IMR-90 (cell line): ENCODE measurements at regions not wholly inside any gene's neighbourhood (a gene's known extent, or its start where the extent isn't known, plus 50 kb on each side); places are given as distances from the start of the nearest gene placed in this dataset.

ENCODE experiments used
- ATAC-seq: fragments of 200-7000 bp; cut with Tn5 transposase; 2 replicates; pipeline ENCODE4 v1.9.1; 2020; ENCODE audit warnings: low read depth, mild to moderate bottlenecking, moderate library complexity
- BruUV-seq: library from RNA; stranded (reverse); fragments of 400-500 nt; replicated peaks from 2 replicates; lab custom pipeline; 2021; lab: Mats Ljungman, UMichigan
- CTCF ChIA-PET: fragments of 300-600 bp; formaldehyde crosslinking; extraction: SDS; loops from one replicate; lab custom pipeline; 2021; ENCODE audit warnings: antibody characterized with exemption; lab: Yijun Ruan, JAX
- POLR2A ChIA-PET: fragments of 300-600 bp; sonication (Branson Sonifier 250); formaldehyde crosslinking; loops from one replicate; lab custom pipeline; 2022; ENCODE audit warnings: antibody characterized with exemption; ENCODE audit not compliant: unreplicated experiment; lab: Charles Lee
- DNase-seq: peaks from one replicate; pipeline ENCODE4 v3.0.0; 2013
- H2AFZ ChIP-seq: replicated peaks from 2 replicates; pipeline ENCODE3; 2013; ENCODE audit warnings: low read length, mild to moderate bottlenecking; ENCODE audit not compliant: poor library complexity
- H2AK5ac ChIP-seq: 2 replicates; pipeline ENCODE4 v1.6.1; 2013; ENCODE audit warnings: low read depth, low read length, inconsistent platforms
- H2AK9ac ChIP-seq: replicated peaks from 2 replicates; pipeline ENCODE3; 2013; ENCODE audit warnings: mild to moderate bottlenecking, low read depth, low read length, moderate library complexity; ENCODE audit not compliant: poor library complexity
- H2BK120ac ChIP-seq: 2 replicates; pipeline ENCODE4 v1.6.1; 2013; ENCODE audit warnings: low read depth, low read length, inconsistent platforms
- H2BK15ac ChIP-seq: 3 replicates; pipeline ENCODE4 v1.6.1; 2013; ENCODE audit warnings: low read depth, low read length, inconsistent platforms
- H2BK20ac ChIP-seq: 2 replicates; pipeline ENCODE4 v1.6.1; 2013; ENCODE audit warnings: low read depth, mild to moderate bottlenecking, inconsistent platforms, low read length, moderate library complexity
- H2BK5ac ChIP-seq: 2 replicates; pipeline ENCODE4 v1.6.1; 2013; ENCODE audit warnings: mild to moderate bottlenecking, low read depth, low read length, inconsistent platforms; ENCODE audit not compliant: poor library complexity, severe bottlenecking
- H3K14ac ChIP-seq: replicated peaks from 2 replicates; pipeline ENCODE4 v1.6.1; 2013; ENCODE audit warnings: low read depth, low read length, inconsistent platforms
- H3K18ac ChIP-seq: 2 replicates; pipeline ENCODE4 v1.6.1; 2013; ENCODE audit warnings: low read depth, low read length, control low read depth
- H3K23ac ChIP-seq: 2 replicates; pipeline ENCODE4 v1.6.1; 2013; ENCODE audit warnings: low read depth, low read length, inconsistent platforms
- H3K27ac ChIP-seq: 2 replicates; pipeline ENCODE4 v1.5.1; 2013; ENCODE audit warnings: mild to moderate bottlenecking, control low read depth, low read length; ENCODE audit not compliant: insufficient read depth
- H3K27me3 ChIP-seq: 2 replicates; pipeline ENCODE4 v1.6.1; 2013; ENCODE audit warnings: low read length; ENCODE audit not compliant: control insufficient read depth, insufficient read depth
- H3K36me3 ChIP-seq: 2 replicates; pipeline ENCODE4 v1.6.1; 2013; ENCODE audit warnings: low read length, mixed read lengths; ENCODE audit not compliant: control insufficient read depth, insufficient read depth
- H3K4ac ChIP-seq: 2 replicates; pipeline ENCODE4 v1.6.1; 2013; ENCODE audit warnings: low read depth, low read length, inconsistent platforms
- H3K4me1 ChIP-seq: 2 replicates; pipeline ENCODE4 v1.6.1; 2013; ENCODE audit warnings: low read length, mixed read lengths; ENCODE audit not compliant: control insufficient read depth, insufficient read depth
- H3K4me2 ChIP-seq: 2 replicates; pipeline ENCODE4 v1.6.1; 2013; ENCODE audit warnings: low read depth, mild to moderate bottlenecking, control low read depth, low read length, moderate library complexity
- H3K4me3 ChIP-seq: 2 replicates; pipeline ENCODE4 v1.5.1; 2013; ENCODE audit warnings: low read depth, mild to moderate bottlenecking, control low read depth, low read length, moderate library complexity; ENCODE audit not compliant: insufficient read depth
- H3K56ac ChIP-seq: 2 replicates; pipeline ENCODE4 v1.6.1; 2013; ENCODE audit warnings: low read length, inconsistent platforms; ENCODE audit not compliant: insufficient read depth; ENCODE audit errors: extremely low read depth
- H3K79me1 ChIP-seq, 2 experiments: 2 replicates each; pipeline ENCODE4 v1.6.1; 2013; ENCODE audit warnings: low read length in 2 of 2, inconsistent platforms in 1 of 2, low read depth in 1 of 2
- H3K9ac ChIP-seq: 2 replicates; pipeline ENCODE4 v1.6.1; 2013; ENCODE audit warnings: low read depth, low read length, control low read depth
- H3K9me1 ChIP-seq: 2 replicates; pipeline ENCODE4 v1.6.1; 2013; ENCODE audit warnings: low read length, inconsistent platforms; ENCODE audit not compliant: insufficient read depth
- H3K9me3 ChIP-seq: 2 replicates; pipeline ENCODE4 v1.6.1; 2013; ENCODE audit warnings: low read length; ENCODE audit not compliant: control insufficient read depth, insufficient read depth
- H4K20me1 ChIP-seq: 2 replicates; pipeline ENCODE4 v1.6.1; 2013; ENCODE audit warnings: low read length, inconsistent platforms; ENCODE audit not compliant: insufficient read depth
- H4K5ac ChIP-seq: 2 replicates; pipeline ENCODE4 v1.6.1; 2013; ENCODE audit warnings: mild to moderate bottlenecking, low read depth, low read length, control low read depth
- H4K8ac ChIP-seq, 2 experiments: 2 replicates each; pipeline ENCODE4 v1.6.1; 2013; ENCODE audit warnings: low read depth in 2 of 2, low read length in 2 of 2, control low read depth in 1 of 2, inconsistent platforms in 1 of 2
- H4K91ac ChIP-seq: 2 replicates; pipeline ENCODE4 v1.6.1; 2013; ENCODE audit warnings: low read depth, low read length, inconsistent platforms; ENCODE audit not compliant: insufficient read depth
- BHLHE40 ChIP-seq: fragments of 150-350 bp; IDR thresholded peaks from 2 replicates; pipeline ENCODE4 v1.6.1; 2016; ENCODE audit warnings: mild to moderate bottlenecking, low read depth, low read length
- CEBPB ChIP-seq: IDR thresholded peaks from 2 replicates; pipeline ENCODE4 v1.6.1; 2012; ENCODE audit warnings: low read depth, low read length, improper control_type of control experiment
- CHD1 ChIP-seq: IDR thresholded peaks from 2 replicates; pipeline ENCODE4 v1.6.1; 2012; ENCODE audit warnings: low read depth, low read length, improper control_type of control experiment
- FOS ChIP-seq: fragments of 150-350 bp; IDR thresholded peaks from 2 replicates; pipeline ENCODE4 v1.6.1; 2016; ENCODE audit warnings: low read depth, low read length
- MAFK ChIP-seq: IDR thresholded peaks from 2 replicates; pipeline ENCODE4 v1.6.1; 2012; ENCODE audit warnings: low read depth, low read length, improper control_type of control experiment
- MAZ ChIP-seq: IDR thresholded peaks from 2 replicates; pipeline ENCODE4 v1.6.1; 2012; ENCODE audit warnings: low read depth, mild to moderate bottlenecking, low read length, improper control_type of control experiment, moderate library complexity, borderline replicate concordance
- MXI1 ChIP-seq: IDR thresholded peaks from 2 replicates; pipeline ENCODE4 v1.6.1; 2012; ENCODE audit warnings: low read depth, mild to moderate bottlenecking, low read length, moderate library complexity, borderline replicate concordance
- NFE2L2 ChIP-seq: fragments of 150-350 bp; IDR thresholded peaks from 2 replicates; pipeline ENCODE4 v1.6.1; 2016; ENCODE audit warnings: low read depth, mild to moderate bottlenecking, low read length
- POLR2A ChIP-seq: IDR thresholded peaks from 2 replicates; pipeline ENCODE4 v1.6.1; 2012; ENCODE audit warnings: mild to moderate bottlenecking, low read depth, low read length
- RAD21 ChIP-seq: IDR thresholded peaks from 2 replicates; pipeline ENCODE4 v1.6.1; 2012; ENCODE audit warnings: low read length, improper control_type of control experiment
- RCOR1 ChIP-seq: IDR thresholded peaks from 2 replicates; pipeline ENCODE4 v1.6.1; 2012; ENCODE audit warnings: mild to moderate bottlenecking, low read length, improper control_type of control experiment; ENCODE audit not compliant: insufficient replicate concordance
- RFX5 ChIP-seq: IDR thresholded peaks from 2 replicates; pipeline ENCODE4 v1.8.0; 2012; ENCODE audit warnings: low read depth, mild to moderate bottlenecking, low read length, moderate library complexity
- SMC3 ChIP-seq: fragments of 150-350 bp; IDR thresholded peaks from 2 replicates; pipeline ENCODE4 v1.6.1; 2016; ENCODE audit warnings: low read depth, mild to moderate bottlenecking, antibody characterized with exemption, low read length, moderate library complexity
- USF2 ChIP-seq: fragments of 150-350 bp; IDR thresholded peaks from 2 replicates; pipeline ENCODE4 v1.6.1; 2017; ENCODE audit warnings: mild to moderate bottlenecking, antibody characterized with exemption, low read length, low read depth
- WGBS, 2 experiments: methylation state at CpG; one replicate each; pipeline versions ENCODE4 v1.1.5 to v1.1.7; 2013; ENCODE audit warnings: missing lambda C conversion rate in 2 of 2; ENCODE audit not compliant: insufficient read length in 1 of 2; ENCODE audit errors: extremely low coverage in 2 of 2; 5-methylcytosine and 5-hydroxymethylcytosine counted together
- dilution Hi-C: fragments of 300-500 bp; cut with HindIII; formaldehyde crosslinking; loops from one replicate; pipeline ENCODE4 v1.14.3; 2018; ENCODE audit warnings: low sequenced_read_pairs; ENCODE audit not compliant: unreplicated experiment
- in situ Hi-C: fragments of 300-500 bp; cut with MboI; formaldehyde crosslinking; loops from 3 replicates; pipeline ENCODE4 v1.14.3; 2019; ENCODE audit warnings: low sequenced_read_pairs, inconsistent platforms, mixed read lengths
- intact Hi-C: fragments of 100-400 bp; cut with micrococcal nuclease; formaldehyde crosslinking; loops from 2 replicates; pipeline ENCODE4 v1.10.0; 2022
- TF ChIP-seq, protein P1 (sequence below): conservative IDR thresholded peaks from 2 replicates; pipeline ENCODE4 v1.5.1; 2012; ENCODE audit warnings: mild to moderate bottlenecking, low read depth, low read length, improper control_type of control experiment
- TF ChIP-seq, protein P2 (sequence below): fragments of 150-350 bp; IDR thresholded peaks from 2 replicates; pipeline ENCODE4 v1.6.1; 2016; ENCODE audit warnings: low read depth, mild to moderate bottlenecking, low read length, moderate library complexity, borderline replicate concordance

DNA sequence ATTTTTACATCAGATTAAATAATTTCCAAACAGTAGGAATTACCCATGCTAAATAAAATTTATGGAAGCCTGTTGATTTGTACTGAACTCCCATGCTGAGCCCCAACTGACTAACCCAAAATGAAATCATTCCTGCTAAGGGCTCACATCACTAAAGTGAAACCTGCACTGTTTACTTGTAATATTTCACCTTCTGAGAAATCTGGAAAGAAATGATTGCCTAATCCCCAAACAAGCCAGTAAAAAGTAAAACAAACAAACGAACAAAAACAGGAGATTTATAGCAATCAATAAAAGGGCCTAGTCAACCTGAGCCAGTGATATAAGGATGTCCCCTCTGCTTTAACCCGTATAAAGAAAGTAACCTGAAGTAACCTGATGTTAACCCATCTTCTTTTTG, 1599.8 kb downstream of the OLFM4 start:
- H3K36me3 ChIP-seq: no peaks in the 10 kb centered on the region
- no TSS peak for BruUV-seq
- ChIA-PET POLR2A (no interaction called here), CTCF (no interaction called here)
- H2AK5ac ChIP-seq: no peak overlapping the region
- no peak overlapping the region for H3K9ac ChIP-seq
- H2BK5ac ChIP-seq: no peak overlapping the region
- no peaks in the 10 kb centered on the region for H3K27me3 ChIP-seq
- H2BK15ac ChIP-seq: no peak overlapping the region
- no peak overlapping the region for H2BK20ac ChIP-seq
- H2AK9ac ChIP-seq: no peak overlapping the region
- H3K56ac ChIP-seq: no peak overlapping the region
- DNase-seq: no peak
- no peaks in the 10 kb centered on the region for H3K4me1 ChIP-seq
- H3K18ac ChIP-seq: no peak overlapping the region
- H4K8ac ChIP-seq: no peak overlapping the region
- no peak overlapping the region for H3K4me2 ChIP-seq
- no peak overlapping the region for H3K4ac ChIP-seq
- in situ Hi-C loops (no loop called here), dilution Hi-C loops (no loop called here), intact Hi-C loops (no loop called here)
- no peak overlapping the region for H3K4me3 ChIP-seq
- H4K20me1 ChIP-seq: no peaks in the 10 kb centered on the region
- no peak for ATAC-seq
- H3K9me3 ChIP-seq: peaks cover 2% of the 10 kb centered on the region; the same call in 1 of the 2 replicates
- no peak overlapping the region for H4K91ac ChIP-seq
- H3K9me1 ChIP-seq: no peaks in the 10 kb centered on the region
- H3K23ac ChIP-seq: no peak overlapping the region
- 20% methylated on average over 1 of the region's 2 CpGs; no CpG with 5 or more reads in 1 of the 2 experiments for WGBS, 2 experiments
- no peaks in the 10 kb centered on the region for H3K79me1 ChIP-seq
- H2BK120ac ChIP-seq: no peak overlapping the region
- no peak overlapping the region for H2AFZ ChIP-seq
- no peak overlapping the region for H4K5ac ChIP-seq
- TF ChIP-seq USF2: no peak
- no peak for TF ChIP-seq CHD1
- TF ChIP-seq MXI1: no peak
- TF ChIP-seq RAD21: no peak
- TF ChIP-seq MAFK: no peak
- TF ChIP-seq, protein P1, sequence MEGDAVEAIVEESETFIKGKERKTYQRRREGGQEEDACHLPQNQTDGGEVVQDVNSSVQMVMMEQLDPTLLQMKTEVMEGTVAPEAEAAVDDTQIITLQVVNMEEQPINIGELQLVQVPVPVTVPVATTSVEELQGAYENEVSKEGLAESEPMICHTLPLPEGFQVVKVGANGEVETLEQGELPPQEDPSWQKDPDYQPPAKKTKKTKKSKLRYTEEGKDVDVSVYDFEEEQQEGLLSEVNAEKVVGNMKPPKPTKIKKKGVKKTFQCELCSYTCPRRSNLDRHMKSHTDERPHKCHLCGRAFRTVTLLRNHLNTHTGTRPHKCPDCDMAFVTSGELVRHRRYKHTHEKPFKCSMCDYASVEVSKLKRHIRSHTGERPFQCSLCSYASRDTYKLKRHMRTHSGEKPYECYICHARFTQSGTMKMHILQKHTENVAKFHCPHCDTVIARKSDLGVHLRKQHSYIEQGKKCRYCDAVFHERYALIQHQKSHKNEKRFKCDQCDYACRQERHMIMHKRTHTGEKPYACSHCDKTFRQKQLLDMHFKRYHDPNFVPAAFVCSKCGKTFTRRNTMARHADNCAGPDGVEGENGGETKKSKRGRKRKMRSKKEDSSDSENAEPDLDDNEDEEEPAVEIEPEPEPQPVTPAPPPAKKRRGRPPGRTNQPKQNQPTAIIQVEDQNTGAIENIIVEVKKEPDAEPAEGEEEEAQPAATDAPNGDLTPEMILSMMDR: no peak
- no peak for TF ChIP-seq SMC3
- TF ChIP-seq, protein P2, sequence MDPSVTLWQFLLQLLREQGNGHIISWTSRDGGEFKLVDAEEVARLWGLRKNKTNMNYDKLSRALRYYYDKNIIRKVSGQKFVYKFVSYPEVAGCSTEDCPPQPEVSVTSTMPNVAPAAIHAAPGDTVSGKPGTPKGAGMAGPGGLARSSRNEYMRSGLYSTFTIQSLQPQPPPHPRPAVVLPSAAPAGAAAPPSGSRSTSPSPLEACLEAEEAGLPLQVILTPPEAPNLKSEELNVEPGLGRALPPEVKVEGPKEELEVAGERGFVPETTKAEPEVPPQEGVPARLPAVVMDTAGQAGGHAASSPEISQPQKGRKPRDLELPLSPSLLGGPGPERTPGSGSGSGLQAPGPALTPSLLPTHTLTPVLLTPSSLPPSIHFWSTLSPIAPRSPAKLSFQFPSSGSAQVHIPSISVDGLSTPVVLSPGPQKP: no peak
- no peak for TF ChIP-seq RFX5
- TF ChIP-seq BHLHE40: no peak
- no peak for TF ChIP-seq MAZ
- no peak for TF ChIP-seq RCOR1
- no peak for TF ChIP-seq FOS
- no peak for TF ChIP-seq POLR2A
- TF ChIP-seq CEBPB: no peak
- no peak for TF ChIP-seq NFE2L2
- no peak overlapping the region for H3K27ac ChIP-seq
- no peak overlapping the region for H3K14ac ChIP-seq
